K562 (cell line): ENCODE measurements at regions not wholly inside any gene's neighbourhood (a gene's known extent, or its start where the extent isn't known, plus 50 kb on each side); places are given as distances from the start of the nearest gene placed in this dataset.

Experiments
- CREB1 ChIP-seq, 2 experiments: sonication (generic) in 1 of 2; formaldehyde crosslinking in 1 of 2; IDR thresholded peaks; 2 replicates each; pipeline versions ENCODE4 v1.6.1 to v1.8.0; 2012 to 2022; ENCODE audit warnings: inconsistent platforms in 1 of 2, mild to moderate bottlenecking in 1 of 2, missing genetic modification reagents in 1 of 2, moderate library complexity in 1 of 2
- CREM ChIP-seq: IDR thresholded peaks from 2 replicates; pipeline ENCODE4 v1.6.1; 2014; ENCODE audit warnings: antibody characterized with exemption, low read depth
- CTCF ChIP-seq, 3 experiments: IDR thresholded peaks in 2 of 3; conservative IDR thresholded peaks in 1 of 3; 2 replicates each; pipeline ENCODE4 v1.5.1; 2011 to 2012; ENCODE audit warnings: low read length in 3 of 3, mild to moderate bottlenecking in 3 of 3, control low read depth in 2 of 3, improper control_type of control experiment in 1 of 3, inconsistent platforms in 1 of 3, low read depth in 1 of 3, mixed read lengths in 1 of 3, moderate library complexity in 1 of 3; ENCODE audit not compliant: insufficient read depth in 2 of 3
- ETV6 ChIP-seq, 3 experiments: fragments of 150-350 bp in 1 of 3; sonication (generic) in 1 of 3; formaldehyde crosslinking in 1 of 3; IDR thresholded peaks; 2 replicates each; pipeline versions ENCODE4 v1.6.1 to v1.8.0; 2014 to 2022; ENCODE audit warnings: borderline replicate concordance in 2 of 3, low read depth in 2 of 3, antibody characterized with exemption in 1 of 3, low read length in 1 of 3, mild to moderate bottlenecking in 1 of 3, missing genetic modification reagents in 1 of 3
- MAX ChIP-seq: sonication (generic); formaldehyde crosslinking; IDR thresholded peaks from 2 replicates; pipeline ENCODE4 v1.9.0; 2022; ENCODE audit warnings: mild to moderate bottlenecking, missing genetic modification reagents
- MCM7 ChIP-seq, 2 experiments: fragments of 450-650 bp; IDR thresholded peaks; 2 replicates each; pipeline ENCODE4 v1.6.1; 2016 to 2018
- POLR3A ChIP-seq: IDR thresholded peaks from 2 replicates; pipeline ENCODE4 v1.6.1; 2011; ENCODE audit warnings: borderline replicate concordance, mild to moderate bottlenecking, moderate library complexity; ENCODE audit not compliant: insufficient read length, insufficient read depth; ENCODE audit errors: extremely low read depth
- USF2 ChIP-seq: sonication (generic); formaldehyde crosslinking; IDR thresholded peaks from 2 replicates; pipeline ENCODE4 v1.5.0; 2020; ENCODE audit warnings: missing genetic modification reagents
- ZNF354B ChIP-seq: fragments of 250-450 bp; sonication (Bioruptor Pico); IDR thresholded peaks from 2 replicates; pipeline ENCODE4 v1.4.0; 2020

- TF ChIP-seq CTCF (IDR thresholded peaks at IDR 0.05 in 2 of 3, conservative IDR thresholded peaks at IDR 0.05 in 1 of 3; ENCODE audit: insufficient read depth in 2 of 3, low read depth in 1 of 3, low read length in 3 of 3) (no peak), MAX (no peak), CREM (no peak), ZNF354B (CRISPR knock-in tag) (no peak), CREB1 (IDR thresholded peaks at IDR 0.05) (no peak), CREB1 (CRISPR knock-in tag; IDR thresholded peaks at IDR 0.05) (no peak), USF2 (CRISPR knock-in tag) (no peak), ETV6 (IDR thresholded peaks at IDR 0.05; ENCODE audit: borderline replicate concordance in 1 of 2, low read depth in 2 of 2, low read length in 1 of 2) (no peak), ETV6 (CRISPR knock-in tag; IDR thresholded peaks at IDR 0.05; ENCODE audit: borderline replicate concordance) (no peak), POLR3A (no peak), MCM7 (IDR thresholded peaks at IDR 0.05) (no peak)
Measured at GRCh38 chr3:137259701-137260100, 301.9 kb downstream of the IL20RB start.
